IMR-90 (cell line): ENCODE measurements at regions not wholly inside any gene's neighbourhood (a gene's known extent, or its start where the extent isn't known, plus 50 kb on each side); places are given as distances from the start of the nearest gene placed in this dataset.
"Not testable (repeated sequence)": the region's sequence is repeated elsewhere in the genome, so short reads cannot be mapped to it uniquely, and the experiment has no call there.

ENCODE experiments used
- ATAC-seq: fragments of 200-7000 bp; cut with Tn5 transposase; 2 replicates; pipeline ENCODE4 v1.9.1; 2020; ENCODE audit warnings: low read depth, mild to moderate bottlenecking, moderate library complexity
- BruUV-seq: library from RNA; stranded (reverse); fragments of 400-500 nt; replicated peaks from 2 replicates; lab custom pipeline; 2021; lab: Mats Ljungman, UMichigan
- CTCF ChIA-PET: fragments of 300-600 bp; formaldehyde crosslinking; extraction: SDS; loops from one replicate; lab custom pipeline; 2021; ENCODE audit warnings: antibody characterized with exemption; lab: Yijun Ruan, JAX
- POLR2A ChIA-PET: fragments of 300-600 bp; sonication (Branson Sonifier 250); formaldehyde crosslinking; loops from one replicate; lab custom pipeline; 2022; ENCODE audit warnings: antibody characterized with exemption; ENCODE audit not compliant: unreplicated experiment; lab: Charles Lee
- DNase-seq: peaks from one replicate; pipeline ENCODE4 v3.0.0; 2013
- H2AFZ ChIP-seq: replicated peaks from 2 replicates; pipeline ENCODE3; 2013; ENCODE audit warnings: low read length, mild to moderate bottlenecking; ENCODE audit not compliant: poor library complexity
- H2AK5ac ChIP-seq: 2 replicates; pipeline ENCODE4 v1.6.1; 2013; ENCODE audit warnings: low read depth, low read length, inconsistent platforms
- H2AK9ac ChIP-seq: replicated peaks from 2 replicates; pipeline ENCODE3; 2013; ENCODE audit warnings: mild to moderate bottlenecking, low read depth, low read length, moderate library complexity; ENCODE audit not compliant: poor library complexity
- H2BK120ac ChIP-seq: 2 replicates; pipeline ENCODE4 v1.6.1; 2013; ENCODE audit warnings: low read depth, low read length, inconsistent platforms
- H2BK15ac ChIP-seq: 3 replicates; pipeline ENCODE4 v1.6.1; 2013; ENCODE audit warnings: low read depth, low read length, inconsistent platforms
- H2BK20ac ChIP-seq: 2 replicates; pipeline ENCODE4 v1.6.1; 2013; ENCODE audit warnings: low read depth, mild to moderate bottlenecking, inconsistent platforms, low read length, moderate library complexity
- H2BK5ac ChIP-seq: 2 replicates; pipeline ENCODE4 v1.6.1; 2013; ENCODE audit warnings: mild to moderate bottlenecking, low read depth, low read length, inconsistent platforms; ENCODE audit not compliant: poor library complexity, severe bottlenecking
- H3K14ac ChIP-seq: replicated peaks from 2 replicates; pipeline ENCODE4 v1.6.1; 2013; ENCODE audit warnings: low read depth, low read length, inconsistent platforms
- H3K18ac ChIP-seq: 2 replicates; pipeline ENCODE4 v1.6.1; 2013; ENCODE audit warnings: low read depth, low read length, control low read depth
- H3K23ac ChIP-seq: 2 replicates; pipeline ENCODE4 v1.6.1; 2013; ENCODE audit warnings: low read depth, low read length, inconsistent platforms
- H3K27ac ChIP-seq: 2 replicates; pipeline ENCODE4 v1.5.1; 2013; ENCODE audit warnings: mild to moderate bottlenecking, control low read depth, low read length; ENCODE audit not compliant: insufficient read depth
- H3K27me3 ChIP-seq: 2 replicates; pipeline ENCODE4 v1.6.1; 2013; ENCODE audit warnings: low read length; ENCODE audit not compliant: control insufficient read depth, insufficient read depth
- H3K36me3 ChIP-seq: 2 replicates; pipeline ENCODE4 v1.6.1; 2013; ENCODE audit warnings: low read length, mixed read lengths; ENCODE audit not compliant: control insufficient read depth, insufficient read depth
- H3K4ac ChIP-seq: 2 replicates; pipeline ENCODE4 v1.6.1; 2013; ENCODE audit warnings: low read depth, low read length, inconsistent platforms
- H3K4me1 ChIP-seq: 2 replicates; pipeline ENCODE4 v1.6.1; 2013; ENCODE audit warnings: low read length, mixed read lengths; ENCODE audit not compliant: control insufficient read depth, insufficient read depth
- H3K4me2 ChIP-seq: 2 replicates; pipeline ENCODE4 v1.6.1; 2013; ENCODE audit warnings: low read depth, mild to moderate bottlenecking, control low read depth, low read length, moderate library complexity
- H3K4me3 ChIP-seq: 2 replicates; pipeline ENCODE4 v1.5.1; 2013; ENCODE audit warnings: low read depth, mild to moderate bottlenecking, control low read depth, low read length, moderate library complexity; ENCODE audit not compliant: insufficient read depth
- H3K56ac ChIP-seq: 2 replicates; pipeline ENCODE4 v1.6.1; 2013; ENCODE audit warnings: low read length, inconsistent platforms; ENCODE audit not compliant: insufficient read depth; ENCODE audit errors: extremely low read depth
- H3K79me1 ChIP-seq, 2 experiments: 2 replicates each; pipeline ENCODE4 v1.6.1; 2013; ENCODE audit warnings: low read length in 2 of 2, inconsistent platforms in 1 of 2, low read depth in 1 of 2
- H3K9ac ChIP-seq: 2 replicates; pipeline ENCODE4 v1.6.1; 2013; ENCODE audit warnings: low read depth, low read length, control low read depth
- H3K9me1 ChIP-seq: 2 replicates; pipeline ENCODE4 v1.6.1; 2013; ENCODE audit warnings: low read length, inconsistent platforms; ENCODE audit not compliant: insufficient read depth
- H3K9me3 ChIP-seq: 2 replicates; pipeline ENCODE4 v1.6.1; 2013; ENCODE audit warnings: low read length; ENCODE audit not compliant: control insufficient read depth, insufficient read depth
- H4K20me1 ChIP-seq: 2 replicates; pipeline ENCODE4 v1.6.1; 2013; ENCODE audit warnings: low read length, inconsistent platforms; ENCODE audit not compliant: insufficient read depth
- H4K5ac ChIP-seq: 2 replicates; pipeline ENCODE4 v1.6.1; 2013; ENCODE audit warnings: mild to moderate bottlenecking, low read depth, low read length, control low read depth
- H4K8ac ChIP-seq, 2 experiments: 2 replicates each; pipeline ENCODE4 v1.6.1; 2013; ENCODE audit warnings: low read depth in 2 of 2, low read length in 2 of 2, control low read depth in 1 of 2, inconsistent platforms in 1 of 2
- H4K91ac ChIP-seq: 2 replicates; pipeline ENCODE4 v1.6.1; 2013; ENCODE audit warnings: low read depth, low read length, inconsistent platforms; ENCODE audit not compliant: insufficient read depth
- FOS ChIP-seq: fragments of 150-350 bp; IDR thresholded peaks from 2 replicates; pipeline ENCODE4 v1.6.1; 2016; ENCODE audit warnings: low read depth, low read length
- MAFK ChIP-seq: IDR thresholded peaks from 2 replicates; pipeline ENCODE4 v1.6.1; 2012; ENCODE audit warnings: low read depth, low read length, improper control_type of control experiment
- MXI1 ChIP-seq: IDR thresholded peaks from 2 replicates; pipeline ENCODE4 v1.6.1; 2012; ENCODE audit warnings: low read depth, mild to moderate bottlenecking, low read length, moderate library complexity, borderline replicate concordance
- WGBS, 2 experiments: methylation state at CpG; one replicate each; pipeline versions ENCODE4 v1.1.5 to v1.1.7; 2013; ENCODE audit warnings: missing lambda C conversion rate in 2 of 2; ENCODE audit not compliant: insufficient read length in 1 of 2; ENCODE audit errors: extremely low coverage in 2 of 2; 5-methylcytosine and 5-hydroxymethylcytosine counted together
- dilution Hi-C: fragments of 300-500 bp; cut with HindIII; formaldehyde crosslinking; loops from one replicate; pipeline ENCODE4 v1.14.3; 2018; ENCODE audit warnings: low sequenced_read_pairs; ENCODE audit not compliant: unreplicated experiment
- in situ Hi-C: fragments of 300-500 bp; cut with MboI; formaldehyde crosslinking; loops from 3 replicates; pipeline ENCODE4 v1.14.3; 2019; ENCODE audit warnings: low sequenced_read_pairs, inconsistent platforms, mixed read lengths
- intact Hi-C: fragments of 100-400 bp; cut with micrococcal nuclease; formaldehyde crosslinking; loops from 2 replicates; pipeline ENCODE4 v1.10.0; 2022
- TF ChIP-seq, protein P1 (sequence below): conservative IDR thresholded peaks from 2 replicates; pipeline ENCODE4 v1.5.1; 2012; ENCODE audit warnings: mild to moderate bottlenecking, low read depth, low read length, improper control_type of control experiment

DNA sequence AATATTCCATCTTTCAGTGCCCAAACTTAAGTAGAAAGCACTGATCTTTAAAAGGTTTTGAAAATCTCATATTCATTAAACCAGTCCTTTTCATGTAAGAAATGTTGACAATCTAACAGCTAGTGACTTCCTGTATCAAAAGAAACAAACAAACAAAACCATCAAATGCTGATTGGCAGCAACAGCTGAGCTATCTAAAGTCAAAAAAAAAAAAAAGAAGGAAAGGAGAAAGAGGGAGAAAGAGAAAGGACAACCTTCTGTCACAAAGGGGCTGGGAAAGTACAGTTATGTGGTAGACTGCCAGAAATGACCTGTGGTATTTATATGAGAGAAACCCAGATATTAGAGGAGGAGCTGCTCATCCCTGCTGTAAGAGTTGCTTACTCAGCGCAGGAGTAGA, 614.6 kb upstream of the SMIM31 start:
- no peak overlapping the region for H3K4ac ChIP-seq
- H2AK9ac ChIP-seq = no peak overlapping the region
- H3K56ac ChIP-seq = no peak overlapping the region
- H3K79me1 ChIP-seq = no peaks in the 10 kb centered on the region
- no peak overlapping the region for H2BK20ac ChIP-seq
- H2BK15ac ChIP-seq = no peak overlapping the region
- ATAC-seq (no peak), DNase-seq (no peak)
- no peaks in the 10 kb centered on the region for H3K36me3 ChIP-seq
- H3K18ac ChIP-seq = no peak overlapping the region
- H3K27ac ChIP-seq = no peak overlapping the region
- POLR2A ChIA-PET = no interaction called here
- no peaks in the 10 kb centered on the region for H3K9me1 ChIP-seq
- no TSS peak for BruUV-seq
- no peak overlapping the region for H4K5ac ChIP-seq
- no peak overlapping the region for H3K4me2 ChIP-seq
- no peak overlapping the region for H3K14ac ChIP-seq
- no peak overlapping the region for H4K8ac ChIP-seq
- H3K4me1 ChIP-seq = no peaks in the 10 kb centered on the region
- H2AK5ac ChIP-seq = no peak overlapping the region
- peaks cover 3% of the 10 kb centered on the region for H3K9me3 ChIP-seq
- WGBS, 2 experiments = no CpG with 5 or more reads among the region's 1 CpG
- intact Hi-C loops (no loop called here), dilution Hi-C loops (no loop called here), in situ Hi-C loops (no loop called here)
- H2BK120ac ChIP-seq = no peak overlapping the region
- TF ChIP-seq, protein P1, sequence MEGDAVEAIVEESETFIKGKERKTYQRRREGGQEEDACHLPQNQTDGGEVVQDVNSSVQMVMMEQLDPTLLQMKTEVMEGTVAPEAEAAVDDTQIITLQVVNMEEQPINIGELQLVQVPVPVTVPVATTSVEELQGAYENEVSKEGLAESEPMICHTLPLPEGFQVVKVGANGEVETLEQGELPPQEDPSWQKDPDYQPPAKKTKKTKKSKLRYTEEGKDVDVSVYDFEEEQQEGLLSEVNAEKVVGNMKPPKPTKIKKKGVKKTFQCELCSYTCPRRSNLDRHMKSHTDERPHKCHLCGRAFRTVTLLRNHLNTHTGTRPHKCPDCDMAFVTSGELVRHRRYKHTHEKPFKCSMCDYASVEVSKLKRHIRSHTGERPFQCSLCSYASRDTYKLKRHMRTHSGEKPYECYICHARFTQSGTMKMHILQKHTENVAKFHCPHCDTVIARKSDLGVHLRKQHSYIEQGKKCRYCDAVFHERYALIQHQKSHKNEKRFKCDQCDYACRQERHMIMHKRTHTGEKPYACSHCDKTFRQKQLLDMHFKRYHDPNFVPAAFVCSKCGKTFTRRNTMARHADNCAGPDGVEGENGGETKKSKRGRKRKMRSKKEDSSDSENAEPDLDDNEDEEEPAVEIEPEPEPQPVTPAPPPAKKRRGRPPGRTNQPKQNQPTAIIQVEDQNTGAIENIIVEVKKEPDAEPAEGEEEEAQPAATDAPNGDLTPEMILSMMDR = no peak
- TF ChIP-seq MAFK (no peak), FOS (no peak), MXI1 (no peak)
- H3K4me3 ChIP-seq = no peak overlapping the region
- no peaks in the 10 kb centered on the region for H3K27me3 ChIP-seq
- CTCF ChIA-PET = no interaction called here
- no peak overlapping the region for H2AFZ ChIP-seq
- H3K9ac ChIP-seq = no peak overlapping the region
- no peaks in the 10 kb centered on the region for H4K20me1 ChIP-seq
- H2BK5ac ChIP-seq = no peak overlapping the region
- no peak overlapping the region for H3K23ac ChIP-seq
- no peak overlapping the region for H4K91ac ChIP-seq

DNA sequence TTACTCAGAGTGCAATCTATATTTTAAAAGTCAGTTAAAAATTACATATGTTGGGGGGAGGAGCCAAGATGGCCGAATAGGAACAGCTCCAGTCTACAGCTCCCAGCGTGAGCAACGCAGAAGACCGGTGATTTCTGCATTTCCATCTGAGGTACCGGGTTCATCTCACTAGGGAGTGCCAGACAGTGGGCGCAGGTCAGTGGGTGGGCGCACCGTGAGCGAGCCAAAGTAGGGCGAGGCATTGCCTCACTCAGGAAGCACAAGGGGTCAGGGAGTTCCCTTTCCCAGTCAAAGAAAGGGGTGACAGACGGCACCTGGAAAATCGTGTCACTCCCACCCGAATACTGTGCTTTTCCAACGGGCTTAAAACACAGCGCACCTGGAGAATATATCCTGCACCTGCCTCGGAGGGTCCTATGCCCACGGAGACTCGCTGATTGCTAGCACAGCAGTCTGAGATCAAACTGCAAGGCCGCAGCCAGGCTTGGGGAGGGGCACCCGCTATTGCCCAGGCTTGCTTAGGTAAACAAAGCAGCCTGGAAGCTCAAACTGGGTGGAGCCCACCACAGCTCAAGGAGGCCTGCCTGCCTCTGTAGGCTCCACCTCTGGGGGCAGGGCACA, 612.1 kb upstream of the SMIM31 start:
- H3K27ac ChIP-seq, H3K79me1 ChIP-seq, in situ Hi-C loops, DNase-seq, H3K9ac ChIP-seq, H3K18ac ChIP-seq, H2BK5ac ChIP-seq, H2AFZ ChIP-seq, ATAC-seq, H2AK9ac ChIP-seq, dilution Hi-C loops, CTCF ChIA-PET, H4K8ac ChIP-seq, H3K4ac ChIP-seq, H3K36me3 ChIP-seq, H3K14ac ChIP-seq, POLR2A ChIA-PET, H3K27me3 ChIP-seq, H2BK15ac ChIP-seq, H3K9me3 ChIP-seq, H4K20me1 ChIP-seq, H2BK120ac ChIP-seq, H3K23ac ChIP-seq, H3K4me1 ChIP-seq, H4K5ac ChIP-seq, H2AK5ac ChIP-seq, H4K91ac ChIP-seq, H3K4me3 ChIP-seq, H3K4me2 ChIP-seq, H3K56ac ChIP-seq, BruUV-seq, H2BK20ac ChIP-seq, H3K9me1 ChIP-seq, intact Hi-C loops: not testable (repeated sequence)
- WGBS, 2 experiments = no CpG with 5 or more reads among the region's 20 CpGs
